HCT116 (cell line): ENCODE measurements at regions not wholly inside any gene's neighbourhood (a gene's known extent, or its start where the extent isn't known, plus 50 kb on each side); places are given as distances from the start of the nearest gene placed in this dataset.

Experiments
- EZH2 ChIP-seq: fragments of 200-600 bp; sonication (generic); IDR thresholded peaks from 2 replicates; pipeline ENCODE4 v1.6.1; 2017; ENCODE audit warnings: antibody characterized with exemption, mixed run types
- POLR2AphosphoS5 ChIP-seq: IDR thresholded peaks from 2 replicates; pipeline ENCODE4 v1.6.1; 2011; ENCODE audit warnings: mild to moderate bottlenecking, low read depth, low read length, moderate library complexity
- TF ChIP-seq, protein P1 (sequence below), 3 experiments: fragments of 200-600 bp in 1 of 3; sonication (generic) in 1 of 3; IDR thresholded peaks in 2 of 3; conservative IDR thresholded peaks in 1 of 3; 2 replicates each; pipeline ENCODE4 v1.5.1; 2012 to 2017; ENCODE audit warnings: low read depth in 2 of 3, low read length in 2 of 3, antibody characterized with exemption in 1 of 3, borderline replicate concordance in 1 of 3, control low read depth in 1 of 3, mild to moderate bottlenecking in 1 of 3, mixed read lengths in 1 of 3, mixed run types in 1 of 3, moderate library complexity in 1 of 3; ENCODE audit not compliant: insufficient read depth in 1 of 3

- TF ChIP-seq, protein P1, sequence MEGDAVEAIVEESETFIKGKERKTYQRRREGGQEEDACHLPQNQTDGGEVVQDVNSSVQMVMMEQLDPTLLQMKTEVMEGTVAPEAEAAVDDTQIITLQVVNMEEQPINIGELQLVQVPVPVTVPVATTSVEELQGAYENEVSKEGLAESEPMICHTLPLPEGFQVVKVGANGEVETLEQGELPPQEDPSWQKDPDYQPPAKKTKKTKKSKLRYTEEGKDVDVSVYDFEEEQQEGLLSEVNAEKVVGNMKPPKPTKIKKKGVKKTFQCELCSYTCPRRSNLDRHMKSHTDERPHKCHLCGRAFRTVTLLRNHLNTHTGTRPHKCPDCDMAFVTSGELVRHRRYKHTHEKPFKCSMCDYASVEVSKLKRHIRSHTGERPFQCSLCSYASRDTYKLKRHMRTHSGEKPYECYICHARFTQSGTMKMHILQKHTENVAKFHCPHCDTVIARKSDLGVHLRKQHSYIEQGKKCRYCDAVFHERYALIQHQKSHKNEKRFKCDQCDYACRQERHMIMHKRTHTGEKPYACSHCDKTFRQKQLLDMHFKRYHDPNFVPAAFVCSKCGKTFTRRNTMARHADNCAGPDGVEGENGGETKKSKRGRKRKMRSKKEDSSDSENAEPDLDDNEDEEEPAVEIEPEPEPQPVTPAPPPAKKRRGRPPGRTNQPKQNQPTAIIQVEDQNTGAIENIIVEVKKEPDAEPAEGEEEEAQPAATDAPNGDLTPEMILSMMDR (IDR thresholded peaks at IDR 0.05 in 2 of 3, conservative IDR thresholded peaks at IDR 0.05 in 1 of 3; ENCODE audit: borderline replicate concordance in 1 of 3, insufficient read depth in 1 of 3, low read depth in 2 of 3, low read length in 2 of 3), result no peak
- TF ChIP-seq POLR2AphosphoS5 (no peak), EZH2 (no peak)
Measured at GRCh38 chr10:2575460-2575859, 491.9 kb upstream of the PFKP start.
